ENCODE measurements at regions not wholly inside any gene's neighbourhood (a gene's known extent, or its start where the extent isn't known, plus 50 kb on each side); places are given as distances from the start of the nearest gene placed in this dataset.

- POLR2A ChIA-PET = no interaction called here
- H3K4me1 Mint-ChIP-seq = no peaks in the 10 kb centered on the region
- H3K9me3 Mint-ChIP-seq = no peaks in the 10 kb centered on the region
- no peaks in the 10 kb centered on the region for H3K36me3 Mint-ChIP-seq
- H3K27me3 Mint-ChIP-seq = no peaks in the 10 kb centered on the region
- DNase-seq (no peak), ATAC-seq (ENCODE audit: low read depth) (no peak)
- no peak overlapping the region for H3K4me3 Mint-ChIP-seq
- H3K27ac Mint-ChIP-seq = no peak overlapping the region
Measured at GRCh38 chr4:187059895-187060294, 336.2 kb upstream of the FAT1 start.

GRCh38 chr4:187060551-187060950 is 336.9 kb upstream of the FAT1 start:
- Mint-ChIP-seq H3K27me3 (no peaks in the 10 kb centered on the region), H3K4me3 (no peak overlapping the region), H3K9me3 (no peaks in the 10 kb centered on the region), H3K4me1 (no peaks in the 10 kb centered on the region), H3K27ac (no peak overlapping the region), H3K36me3 (no peaks in the 10 kb centered on the region)
- POLR2A ChIA-PET = no interaction called here
- no peak for DNase-seq
- ATAC-seq (ENCODE audit: low read depth) = no peak

GRCh38 chr4:187063251-187063650 is 339.6 kb upstream of the FAT1 start:
- Mint-ChIP-seq H3K27me3 (no peaks in the 10 kb centered on the region), H3K36me3 (no peaks in the 10 kb centered on the region), H3K9me3 (peaks cover 4% of the 10 kb centered on the region), H3K4me3 (no peak overlapping the region), H3K27ac (no peak overlapping the region), H3K4me1 (no peaks in the 10 kb centered on the region)
- ATAC-seq (ENCODE audit: low read depth) (no peak), DNase-seq (no peak)
- POLR2A ChIA-PET = no interaction called here

GRCh38 chr4:187064033-187064432 is 340.4 kb upstream of the FAT1 start:
- Mint-ChIP-seq H3K4me3 (no peak overlapping the region), H3K9me3 (peaks cover 4% of the 10 kb centered on the region), H3K4me1 (no peaks in the 10 kb centered on the region), H3K36me3 (no peaks in the 10 kb centered on the region), H3K27me3 (no peaks in the 10 kb centered on the region), H3K27ac (no peak overlapping the region)
- POLR2A ChIA-PET = no interaction called here
- no peak for DNase-seq
- no peak for ATAC-seq (ENCODE audit: low read depth)

GRCh38 chr4:187065396-187065795 is 341.7 kb upstream of the FAT1 start:
- H3K27ac Mint-ChIP-seq = no peak overlapping the region
- no peak for ATAC-seq (ENCODE audit: low read depth)
- H3K4me3 Mint-ChIP-seq = no peak overlapping the region
- peaks cover 4% of the 10 kb centered on the region for H3K9me3 Mint-ChIP-seq
- H3K27me3 Mint-ChIP-seq = no peaks in the 10 kb centered on the region
- no peak for DNase-seq
- POLR2A ChIA-PET = no interaction called here
- H3K36me3 Mint-ChIP-seq = no peaks in the 10 kb centered on the region
- no peaks in the 10 kb centered on the region for H3K4me1 Mint-ChIP-seq

DNA sequence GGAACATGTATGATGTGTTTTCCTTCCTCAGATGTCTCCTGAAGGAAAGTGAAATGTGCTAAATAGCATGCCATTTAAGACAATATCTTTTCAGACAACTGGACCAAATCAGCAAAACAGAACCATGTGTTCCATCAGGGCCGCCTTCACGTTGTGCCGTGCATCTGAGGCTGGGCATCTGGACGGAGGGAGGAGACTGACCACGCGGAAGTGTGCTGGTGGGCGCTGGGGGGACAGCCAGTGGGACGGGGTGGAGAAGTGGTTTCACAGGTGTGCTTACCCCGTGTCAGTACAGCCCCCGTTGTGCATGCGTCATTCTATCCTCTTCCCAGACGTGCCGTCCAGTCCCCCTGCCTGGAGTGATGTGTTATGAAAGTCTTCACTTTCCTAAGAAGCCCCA is 342.1 kb upstream of the FAT1 start:
- H3K27me3 Mint-ChIP-seq = no peaks in the 10 kb centered on the region
- H3K9me3 Mint-ChIP-seq = peaks cover 4% of the 10 kb centered on the region
- no peak for ATAC-seq (ENCODE audit: low read depth)
- POLR2A ChIA-PET = no interaction called here
- H3K36me3 Mint-ChIP-seq = no peaks in the 10 kb centered on the region
- no peak overlapping the region for H3K4me3 Mint-ChIP-seq
- no peak for DNase-seq
- no peaks in the 10 kb centered on the region for H3K4me1 Mint-ChIP-seq
- no peak overlapping the region for H3K27ac Mint-ChIP-seq

DNA sequence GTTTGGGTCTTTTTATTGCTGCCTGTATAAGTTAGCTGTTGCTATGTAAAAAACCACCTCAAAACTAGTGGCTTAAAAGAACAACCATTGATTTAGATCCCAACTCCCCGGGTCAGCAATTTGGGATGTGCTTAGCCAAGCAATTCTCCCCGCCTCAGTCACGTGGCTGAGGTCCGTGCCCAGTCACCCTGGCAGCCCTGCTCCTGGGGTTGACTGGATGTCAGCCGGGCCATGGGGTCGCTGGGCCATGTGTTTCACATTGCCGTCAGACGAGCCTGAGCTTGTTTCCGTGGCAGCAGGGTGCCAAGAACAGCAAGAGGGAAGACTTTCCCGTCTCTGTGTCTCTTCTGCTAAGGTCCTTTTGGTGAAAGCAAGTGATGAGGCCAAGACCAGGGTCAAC is 345.7 kb upstream of the FAT1 start:
- Mint-ChIP-seq H3K27me3 (no peaks in the 10 kb centered on the region), H3K27ac (no peak overlapping the region), H3K9me3 (peaks cover 4% of the 10 kb centered on the region), H3K4me1 (no peaks in the 10 kb centered on the region), H3K4me3 (no peak overlapping the region), H3K36me3 (no peaks in the 10 kb centered on the region)
- POLR2A ChIA-PET = no interaction called here
- DNase-seq (no peak), ATAC-seq (ENCODE audit: low read depth) (no peak)

DNA sequence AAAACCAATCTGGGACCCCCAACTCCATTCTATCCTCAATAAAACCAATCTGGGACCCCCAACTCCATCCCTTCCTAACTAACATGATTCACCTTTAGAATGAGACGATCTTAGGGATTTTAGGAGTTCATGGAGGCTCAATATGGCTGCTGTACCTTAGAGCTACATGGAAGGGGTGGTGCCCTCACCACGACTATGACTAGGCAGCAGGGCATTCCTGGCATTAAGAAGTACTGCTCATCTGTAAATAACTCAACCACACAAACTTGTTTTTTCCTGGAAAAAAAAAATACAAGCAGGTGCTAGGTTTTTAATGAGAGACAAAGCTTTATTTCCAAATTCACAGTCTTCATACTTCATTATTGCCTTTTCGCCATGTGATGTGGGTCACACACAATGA is 346.5 kb upstream of the FAT1 start:
- no peak overlapping the region for H3K27ac Mint-ChIP-seq
- POLR2A ChIA-PET = no interaction called here

DNA sequence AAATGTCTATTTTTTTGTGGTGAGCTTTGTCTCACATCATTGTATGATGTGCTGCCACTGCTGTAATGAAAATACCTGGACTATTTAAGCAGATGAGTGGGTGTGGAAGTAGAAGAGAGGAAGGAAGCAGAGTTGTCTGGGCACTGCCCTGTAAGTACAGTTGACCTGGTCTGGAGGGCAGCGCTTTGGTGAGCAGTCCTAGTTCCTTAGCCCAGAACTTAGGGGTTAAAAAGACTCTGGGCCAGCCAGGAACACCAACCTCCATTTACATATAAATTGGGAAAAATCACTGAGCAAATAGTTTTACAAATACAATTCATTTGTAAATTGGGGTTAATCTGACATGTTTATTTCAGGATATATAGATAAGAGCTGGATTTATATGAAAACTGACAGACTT is 347.1 kb upstream of the FAT1 start:
- Mint-ChIP-seq H3K4me3 (no peak overlapping the region), H3K9me3 (peaks cover 3% of the 10 kb centered on the region), H3K27ac (no peak overlapping the region), H3K4me1 (no peaks in the 10 kb centered on the region), H3K27me3 (no peaks in the 10 kb centered on the region), H3K36me3 (no peaks in the 10 kb centered on the region)
- POLR2A ChIA-PET = no interaction called here
- DNase-seq (no peak), ATAC-seq (ENCODE audit: low read depth) (no peak)

More for the DNA sequence above, 346.5 kb upstream of the FAT1 start:
- Mint-ChIP-seq H3K4me1 (no peaks in the 10 kb centered on the region), H3K4me3 (no peak overlapping the region), H3K36me3 (no peaks in the 10 kb centered on the region), H3K27me3 (no peaks in the 10 kb centered on the region), H3K9me3 (peaks cover 4% of the 10 kb centered on the region)
- DNase-seq (no peak), ATAC-seq (ENCODE audit: low read depth) (no peak)

- no peaks in the 10 kb centered on the region for H3K27me3 Mint-ChIP-seq
- no peak overlapping the region for H3K4me3 Mint-ChIP-seq
- H3K9me3 Mint-ChIP-seq = no peaks in the 10 kb centered on the region
- DNase-seq = no peak
- POLR2A ChIA-PET = no interaction called here
- no peaks in the 10 kb centered on the region for H3K36me3 Mint-ChIP-seq
- H3K27ac Mint-ChIP-seq = no peak overlapping the region
- no peak for ATAC-seq (ENCODE audit: low read depth)
- H3K4me1 Mint-ChIP-seq = no peaks in the 10 kb centered on the region
Measured at GRCh38 chr4:187071946-187072600, 348.4 kb upstream of the FAT1 start.

- no peak for ATAC-seq (ENCODE audit: low read depth)
- no peak overlapping the region for H3K27ac Mint-ChIP-seq
- H3K27me3 Mint-ChIP-seq = no peaks in the 10 kb centered on the region
- no peaks in the 10 kb centered on the region for H3K4me1 Mint-ChIP-seq
- no peak for DNase-seq
- H3K4me3 Mint-ChIP-seq = no peak overlapping the region
- POLR2A ChIA-PET = no interaction called here
- H3K36me3 Mint-ChIP-seq = no peaks in the 10 kb centered on the region
- H3K9me3 Mint-ChIP-seq = no peaks in the 10 kb centered on the region
Measured at GRCh38 chr4:187073820-187074219, 350.2 kb upstream of the FAT1 start.

- no peaks in the 10 kb centered on the region for H3K36me3 Mint-ChIP-seq
- H3K27me3 Mint-ChIP-seq = no peaks in the 10 kb centered on the region
- no peak for ATAC-seq (ENCODE audit: low read depth)
- POLR2A ChIA-PET = no interaction called here
- H3K27ac Mint-ChIP-seq = no peak overlapping the region
- no peaks in the 10 kb centered on the region for H3K4me1 Mint-ChIP-seq
- DNase-seq = no peak
- no peaks in the 10 kb centered on the region for H3K9me3 Mint-ChIP-seq
- H3K4me3 Mint-ChIP-seq = no peak overlapping the region
Measured at GRCh38 chr4:187075514-187075913, 351.9 kb upstream of the FAT1 start.

DNA sequence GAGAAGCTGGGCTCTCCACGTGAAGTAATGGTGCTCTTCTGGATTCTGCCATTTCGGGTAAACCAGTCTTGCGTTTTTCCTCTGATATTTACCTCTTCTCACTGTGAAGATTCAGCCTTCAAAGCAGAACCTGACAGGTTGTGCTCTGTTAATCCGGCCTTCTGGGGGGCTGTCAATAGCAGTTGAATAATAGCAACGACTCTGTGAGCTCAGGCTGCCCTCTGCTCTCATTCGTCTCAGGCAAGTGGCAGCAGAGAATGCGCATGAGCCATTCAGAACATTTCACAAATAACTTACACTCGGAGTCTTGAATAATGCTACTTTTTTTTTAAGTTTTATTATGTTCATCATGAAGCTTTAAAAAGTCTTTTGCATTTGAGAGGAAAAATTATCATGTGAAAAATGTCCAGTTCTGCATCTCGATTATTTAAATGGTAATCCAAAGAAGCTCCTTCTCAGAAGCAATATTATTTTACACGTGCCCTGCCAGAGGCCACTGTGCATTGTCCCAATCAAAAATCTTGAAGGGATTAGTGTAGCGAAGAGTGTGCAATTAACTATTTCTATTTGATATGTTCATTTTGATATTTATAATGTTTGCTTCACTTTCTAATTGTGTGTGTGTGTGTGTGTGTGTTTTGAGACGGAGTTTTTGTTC is 354.2 kb upstream of the FAT1 start:
- H3K27me3 Mint-ChIP-seq = no peaks in the 10 kb centered on the region
- ATAC-seq (ENCODE audit: low read depth) = no peak
- no peak overlapping the region for H3K4me3 Mint-ChIP-seq

DNA sequence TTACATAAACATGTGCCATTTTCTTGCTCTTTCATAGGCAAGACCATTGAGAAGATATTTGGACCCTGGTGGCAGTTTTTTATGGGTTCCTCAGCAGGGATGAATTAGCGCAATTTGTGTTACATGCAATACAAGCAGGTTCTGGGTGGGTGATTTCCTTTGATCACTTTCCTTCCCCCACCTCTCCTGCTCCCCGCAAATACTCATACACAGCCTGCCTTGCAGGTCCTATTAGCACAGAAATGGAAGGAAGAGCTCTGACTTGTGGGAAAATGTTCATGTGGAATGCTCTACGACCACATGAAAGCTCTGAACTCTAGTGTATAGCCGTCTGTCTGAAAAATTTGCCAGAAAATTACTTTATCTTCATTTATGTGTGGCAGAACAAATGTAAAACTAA is 361.0 kb upstream of the FAT1 start:
- no peak for DNase-seq
- Mint-ChIP-seq H3K27ac (no peak overlapping the region), H3K4me1 (no peaks in the 10 kb centered on the region), H3K27me3 (no peaks in the 10 kb centered on the region), H3K4me3 (no peak overlapping the region), H3K36me3 (no peaks in the 10 kb centered on the region), H3K9me3 (no peaks in the 10 kb centered on the region)
- no peak for ATAC-seq (ENCODE audit: low read depth)
- POLR2A ChIA-PET = no interaction called here

More for the DNA sequence above, 354.2 kb upstream of the FAT1 start:
- H3K9me3 Mint-ChIP-seq = no peaks in the 10 kb centered on the region
- no peak overlapping the region for H3K27ac Mint-ChIP-seq
- no peaks in the 10 kb centered on the region for H3K36me3 Mint-ChIP-seq
- no peaks in the 10 kb centered on the region for H3K4me1 Mint-ChIP-seq
- DNase-seq = no peak
- POLR2A ChIA-PET = no interaction called here

Data from activated naive CD8-positive, alpha-beta T cell treated with anti-CD3 and anti-CD28 coated beads, Interleukin-2, amount 10 ng/mL, durations not matched to agents 7 days and 5 days (primary cell).